Neural cell (in vitro differentiated cells): ENCODE measurements at regions not wholly inside any gene's neighbourhood (a gene's known extent, or its start where the extent isn't known, plus 50 kb on each side); places are given as distances from the start of the nearest gene placed in this dataset.

ENCODE experiments used
- H2AFZ ChIP-seq: fragments of 200-600, 300-800 bp; sonication (generic), shearing (Covaris generic); 2 replicates; pipeline ENCODE4 v1.6.0; 2014; ENCODE audit warnings: low read depth, mild to moderate bottlenecking, antibody characterized with exemption, low read length, moderate library complexity
- H3F3A ChIP-seq: fragments of 200-600 bp; shearing (Covaris generic); 2 replicates; pipeline ENCODE4 v1.6.1; 2016; ENCODE audit warnings: mild to moderate bottlenecking, moderate library complexity, mixed read lengths, antibody characterized with exemption, low read length; ENCODE audit not compliant: insufficient read depth, poor library complexity, severe bottlenecking
- H3K27ac ChIP-seq: fragments of 200-600, 300-800 bp; sonication (generic), shearing (Covaris generic); 2 replicates; pipeline ENCODE4 v1.5.1; 2014; ENCODE audit warnings: mild to moderate bottlenecking, low read length, moderate library complexity
- H3K27me3 ChIP-seq: fragments of 300-800, 200-600 bp; sonication (generic), shearing (Covaris generic); 2 replicates; pipeline ENCODE4 v1.6.0; 2014; ENCODE audit warnings: mild to moderate bottlenecking, low read depth, low read length, moderate library complexity; ENCODE audit not compliant: insufficient read depth
- H3K36me3 ChIP-seq: fragments of 300-800, 200-600 bp; sonication (generic), shearing (Covaris generic); 2 replicates; pipeline ENCODE4 v1.5.1; 2014; ENCODE audit warnings: mild to moderate bottlenecking, antibody characterized with exemption, low read length, moderate library complexity; ENCODE audit not compliant: insufficient read depth
- H3K4me2 ChIP-seq: fragments of 300-800, 200-600 bp; sonication (generic), shearing (Covaris generic); 2 replicates; pipeline ENCODE4 v1.6.0; 2014; ENCODE audit warnings: mild to moderate bottlenecking, low read length
- H3K4me3 ChIP-seq: fragments of 300-800, 200-600 bp; sonication (generic), shearing (Covaris generic); 2 replicates; pipeline ENCODE4 v1.5.1; 2014; ENCODE audit warnings: mild to moderate bottlenecking, low read length, moderate library complexity
- H3K79me2 ChIP-seq: fragments of 200-600 bp; shearing (Covaris generic); replicated peaks from 2 replicates; pipeline ENCODE4 v1.6.0; 2014; ENCODE audit warnings: mild to moderate bottlenecking, low read length, moderate library complexity; ENCODE audit not compliant: insufficient read depth
- H3K9ac ChIP-seq: fragments of 300-800, 200-600 bp; sonication (generic), shearing (Covaris generic); 2 replicates; pipeline ENCODE4 v1.6.1; 2016; ENCODE audit warnings: mild to moderate bottlenecking, low read length, mixed read lengths
- H3K9me2 ChIP-seq: fragments of 200-600 bp; shearing (Covaris generic); 2 replicates; pipeline ENCODE4 v1.6.1; 2016; ENCODE audit warnings: mild to moderate bottlenecking, low read length, mixed read lengths; ENCODE audit not compliant: insufficient read depth
- H3K9me3 ChIP-seq: fragments of 200-600, 300-800 bp; sonication (generic), shearing (Covaris generic); 2 replicates; pipeline ENCODE4 v1.6.1; 2016; ENCODE audit warnings: mild to moderate bottlenecking, mixed run types, low read length, moderate library complexity, mixed read lengths
- H4K20me1 ChIP-seq: fragments of 200-600 bp; shearing (Covaris generic); 2 replicates; pipeline ENCODE4 v1.6.1; 2016; ENCODE audit warnings: mild to moderate bottlenecking, mixed run types; ENCODE audit not compliant: insufficient read depth
- EP300 ChIP-seq: fragments of 450-650 bp; conservative IDR thresholded peaks from 2 replicates; pipeline ENCODE4 v1.6.1; 2014; ENCODE audit warnings: antibody characterized with exemption, mild to moderate bottlenecking, moderate library complexity; ENCODE audit not compliant: poor library complexity, severe bottlenecking
- EZH2 ChIP-seq: fragments of 200-600, 300-800 bp; shearing (Covaris generic), sonication (generic); IDR thresholded peaks from 2 replicates; pipeline ENCODE4 v1.6.1; 2014; ENCODE audit warnings: antibody characterized with exemption, low read length, borderline replicate concordance, mild to moderate bottlenecking; ENCODE audit not compliant: insufficient read depth, poor library complexity, severe bottlenecking
- MXI1 ChIP-seq: fragments of 450-650 bp; conservative IDR thresholded peaks from 2 replicates; pipeline ENCODE4 v1.6.1; 2014; ENCODE audit warnings: antibody characterized with exemption, mild to moderate bottlenecking; ENCODE audit not compliant: poor library complexity, severe bottlenecking
- POLR2AphosphoS5 ChIP-seq: IDR thresholded peaks from 2 replicates; pipeline ENCODE4 v1.6.1; 2012
- RAD21 ChIP-seq: fragments of 450-650 bp; conservative IDR thresholded peaks from 2 replicates; pipeline ENCODE4 v1.6.1; 2014; ENCODE audit warnings: antibody characterized with exemption, mild to moderate bottlenecking, moderate library complexity
- SMC3 ChIP-seq: fragments of 450-650 bp; conservative IDR thresholded peaks from 2 replicates; pipeline ENCODE4 v1.6.1; 2014; ENCODE audit warnings: antibody characterized with exemption, mild to moderate bottlenecking, moderate library complexity; ENCODE audit not compliant: poor library complexity
- TAF1 ChIP-seq: IDR thresholded peaks from 2 replicates; pipeline ENCODE4 v1.6.1; 2012; ENCODE audit warnings: low read depth
- TF ChIP-seq, protein P1 (sequence below): fragments of 450-650 bp; IDR thresholded peaks from 2 replicates; pipeline ENCODE4 v1.5.1; 2014; ENCODE audit warnings: antibody characterized with exemption, mild to moderate bottlenecking, moderate library complexity; ENCODE audit not compliant: poor library complexity, severe bottlenecking
- TF ChIP-seq, protein P2 (sequence below): IDR thresholded peaks from 2 replicates; pipeline ENCODE4 v1.6.1; 2012; ENCODE audit warnings: borderline replicate concordance

DNA sequence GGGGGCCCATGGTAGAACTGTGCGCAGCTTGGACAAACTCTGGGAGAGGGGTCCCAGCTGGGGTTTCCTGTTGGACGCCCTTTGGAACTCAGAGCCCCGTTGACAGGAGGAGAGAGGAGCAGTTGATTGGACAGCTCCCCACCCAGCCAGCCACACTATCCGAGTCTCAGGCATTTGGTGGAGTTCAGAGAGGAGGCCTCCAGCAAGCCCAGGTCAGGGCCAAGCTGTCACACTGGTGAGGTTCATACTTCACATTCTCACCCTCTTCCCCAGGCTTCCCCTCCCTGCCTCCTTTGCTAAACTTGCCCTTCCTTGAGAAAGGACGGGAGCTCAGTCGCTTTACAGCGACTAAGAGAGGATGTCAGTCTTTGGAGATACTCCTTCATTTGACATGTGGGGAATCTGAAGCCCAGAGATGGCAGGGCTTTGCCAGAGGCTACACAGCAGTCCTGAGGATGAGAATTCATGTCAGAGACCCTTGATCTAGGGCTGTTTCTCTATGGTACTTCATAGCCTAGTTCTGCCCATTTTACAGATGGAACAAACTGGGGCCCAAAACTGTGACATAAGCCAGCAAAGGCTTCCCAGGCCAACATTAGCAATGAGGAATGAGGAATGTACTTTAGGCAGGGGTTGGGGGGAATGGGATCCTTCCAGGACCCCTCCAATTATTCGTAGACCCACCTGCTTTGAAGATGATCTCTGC is 142.2 kb downstream of the SMAD6 start:
- Histone ChIP-seq H3K9ac (no peak overlapping the region), H4K20me1 (no peaks in the 10 kb centered on the region), H2AFZ (no peak overlapping the region), H3K79me2 (no peaks in the 10 kb centered on the region), H3K9me2 (no peaks in the 10 kb centered on the region), H3K4me3 (no peak overlapping the region), H3K4me2 (no peak overlapping the region), H3K27me3 (peaks cover 30% of the 10 kb centered on the region), H3K9me3 (no peaks in the 10 kb centered on the region), H3K27ac (no peak overlapping the region), H3F3A (no peaks in the 10 kb centered on the region), H3K36me3 (no peaks in the 10 kb centered on the region)
- no peak for TF ChIP-seq EZH2
- no peak for TF ChIP-seq POLR2AphosphoS5
- TF ChIP-seq RAD21, result no peak
- no peak for TF ChIP-seq MXI1
- TF ChIP-seq, protein P1, sequence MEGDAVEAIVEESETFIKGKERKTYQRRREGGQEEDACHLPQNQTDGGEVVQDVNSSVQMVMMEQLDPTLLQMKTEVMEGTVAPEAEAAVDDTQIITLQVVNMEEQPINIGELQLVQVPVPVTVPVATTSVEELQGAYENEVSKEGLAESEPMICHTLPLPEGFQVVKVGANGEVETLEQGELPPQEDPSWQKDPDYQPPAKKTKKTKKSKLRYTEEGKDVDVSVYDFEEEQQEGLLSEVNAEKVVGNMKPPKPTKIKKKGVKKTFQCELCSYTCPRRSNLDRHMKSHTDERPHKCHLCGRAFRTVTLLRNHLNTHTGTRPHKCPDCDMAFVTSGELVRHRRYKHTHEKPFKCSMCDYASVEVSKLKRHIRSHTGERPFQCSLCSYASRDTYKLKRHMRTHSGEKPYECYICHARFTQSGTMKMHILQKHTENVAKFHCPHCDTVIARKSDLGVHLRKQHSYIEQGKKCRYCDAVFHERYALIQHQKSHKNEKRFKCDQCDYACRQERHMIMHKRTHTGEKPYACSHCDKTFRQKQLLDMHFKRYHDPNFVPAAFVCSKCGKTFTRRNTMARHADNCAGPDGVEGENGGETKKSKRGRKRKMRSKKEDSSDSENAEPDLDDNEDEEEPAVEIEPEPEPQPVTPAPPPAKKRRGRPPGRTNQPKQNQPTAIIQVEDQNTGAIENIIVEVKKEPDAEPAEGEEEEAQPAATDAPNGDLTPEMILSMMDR, result no peak
- TF ChIP-seq TAF1, result no peak
- TF ChIP-seq, protein P2, sequence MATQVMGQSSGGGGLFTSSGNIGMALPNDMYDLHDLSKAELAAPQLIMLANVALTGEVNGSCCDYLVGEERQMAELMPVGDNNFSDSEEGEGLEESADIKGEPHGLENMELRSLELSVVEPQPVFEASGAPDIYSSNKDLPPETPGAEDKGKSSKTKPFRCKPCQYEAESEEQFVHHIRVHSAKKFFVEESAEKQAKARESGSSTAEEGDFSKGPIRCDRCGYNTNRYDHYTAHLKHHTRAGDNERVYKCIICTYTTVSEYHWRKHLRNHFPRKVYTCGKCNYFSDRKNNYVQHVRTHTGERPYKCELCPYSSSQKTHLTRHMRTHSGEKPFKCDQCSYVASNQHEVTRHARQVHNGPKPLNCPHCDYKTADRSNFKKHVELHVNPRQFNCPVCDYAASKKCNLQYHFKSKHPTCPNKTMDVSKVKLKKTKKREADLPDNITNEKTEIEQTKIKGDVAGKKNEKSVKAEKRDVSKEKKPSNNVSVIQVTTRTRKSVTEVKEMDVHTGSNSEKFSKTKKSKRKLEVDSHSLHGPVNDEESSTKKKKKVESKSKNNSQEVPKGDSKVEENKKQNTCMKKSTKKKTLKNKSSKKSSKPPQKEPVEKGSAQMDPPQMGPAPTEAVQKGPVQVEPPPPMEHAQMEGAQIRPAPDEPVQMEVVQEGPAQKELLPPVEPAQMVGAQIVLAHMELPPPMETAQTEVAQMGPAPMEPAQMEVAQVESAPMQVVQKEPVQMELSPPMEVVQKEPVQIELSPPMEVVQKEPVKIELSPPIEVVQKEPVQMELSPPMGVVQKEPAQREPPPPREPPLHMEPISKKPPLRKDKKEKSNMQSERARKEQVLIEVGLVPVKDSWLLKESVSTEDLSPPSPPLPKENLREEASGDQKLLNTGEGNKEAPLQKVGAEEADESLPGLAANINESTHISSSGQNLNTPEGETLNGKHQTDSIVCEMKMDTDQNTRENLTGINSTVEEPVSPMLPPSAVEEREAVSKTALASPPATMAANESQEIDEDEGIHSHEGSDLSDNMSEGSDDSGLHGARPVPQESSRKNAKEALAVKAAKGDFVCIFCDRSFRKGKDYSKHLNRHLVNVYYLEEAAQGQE, result no peak
- no peak for TF ChIP-seq SMC3
- no peak for TF ChIP-seq EP300

DNA sequence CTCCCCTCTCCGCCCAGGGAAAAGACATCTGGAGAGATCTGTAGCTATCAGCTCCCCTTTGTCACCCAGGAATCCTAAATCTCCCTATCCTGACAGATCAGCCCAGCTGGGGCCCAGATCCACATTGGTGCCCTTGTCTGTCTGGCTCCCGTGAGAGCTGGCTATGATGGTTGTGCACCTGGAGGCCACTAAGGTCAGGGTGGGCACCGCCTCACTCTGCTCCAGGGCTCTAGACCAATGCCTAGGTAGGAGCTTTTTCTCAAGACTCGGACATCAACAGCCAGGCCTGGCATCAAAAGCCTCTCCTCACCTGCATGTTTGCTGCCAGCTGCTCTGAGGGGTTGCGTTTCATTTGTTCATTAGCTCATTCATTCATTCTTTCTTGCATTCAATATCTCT is 142.7 kb downstream of the SMAD6 start:
- Histone ChIP-seq H3F3A (no peaks in the 10 kb centered on the region), H3K9ac (no peak overlapping the region), H3K79me2 (no peaks in the 10 kb centered on the region), H3K36me3 (no peaks in the 10 kb centered on the region), H3K9me3 (no peaks in the 10 kb centered on the region), H3K4me2 (no peak overlapping the region), H3K4me3 (no peak overlapping the region), H2AFZ (no peak overlapping the region), H3K27me3 (peaks cover 30% of the 10 kb centered on the region), H3K9me2 (no peaks in the 10 kb centered on the region), H4K20me1 (no peaks in the 10 kb centered on the region), H3K27ac (no peak overlapping the region)
- TF ChIP-seq, protein P2, result no peak
- TF ChIP-seq RAD21 (no peak), EP300 (no peak), TAF1 (no peak), SMC3 (no peak), POLR2AphosphoS5 (no peak), EZH2 (no peak)
- TF ChIP-seq, protein P1, result no peak
